ENCODE measurements at regions not wholly inside any gene's neighbourhood (a gene's known extent, or its start where the extent isn't known, plus 50 kb on each side); places are given as distances from the start of the nearest gene placed in this dataset.

DNA sequence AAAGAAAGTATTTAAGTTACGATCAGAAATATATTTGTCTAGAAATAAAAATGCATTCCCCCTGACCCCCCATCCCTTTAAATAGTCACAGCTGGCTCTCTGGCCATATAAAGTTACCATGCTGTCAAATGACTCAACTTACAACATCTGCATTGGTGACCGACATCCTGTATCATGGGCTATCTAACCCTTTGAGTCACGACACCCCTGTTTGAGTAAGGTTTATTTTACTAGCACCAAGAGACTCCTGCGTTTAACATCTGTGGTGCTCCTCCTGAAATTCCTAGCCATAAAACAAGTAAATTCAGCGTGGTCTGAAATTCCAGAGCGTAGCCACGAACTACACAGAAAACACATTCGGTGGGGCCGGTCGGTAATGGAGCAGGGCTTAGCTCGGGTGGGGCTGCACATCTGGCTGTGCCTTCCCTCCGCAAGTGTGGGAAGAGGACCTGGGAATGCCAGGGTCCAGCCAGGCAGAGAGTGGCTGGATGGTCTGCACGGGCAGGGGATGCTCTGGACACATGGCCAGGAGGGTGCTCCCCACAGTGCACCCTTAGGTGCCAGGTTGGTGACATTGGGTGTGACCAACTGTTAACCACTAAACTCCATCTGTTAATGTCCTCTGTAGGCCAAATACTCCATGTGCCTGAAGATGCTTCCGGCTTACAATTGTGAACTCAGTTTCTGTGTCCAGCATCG, 53.0 kb upstream of the CLDN14 start:
- no peaks in the 10 kb centered on the region for H3K27me3 ChIP-seq (ENCODE audit: insufficient read depth, poor library complexity, severe bottlenecking)
- no peak overlapping the region for H3K4me3 ChIP-seq (replicated peaks; ENCODE audit: insufficient read depth, low read length)
- TF ChIP-seq, protein P1, sequence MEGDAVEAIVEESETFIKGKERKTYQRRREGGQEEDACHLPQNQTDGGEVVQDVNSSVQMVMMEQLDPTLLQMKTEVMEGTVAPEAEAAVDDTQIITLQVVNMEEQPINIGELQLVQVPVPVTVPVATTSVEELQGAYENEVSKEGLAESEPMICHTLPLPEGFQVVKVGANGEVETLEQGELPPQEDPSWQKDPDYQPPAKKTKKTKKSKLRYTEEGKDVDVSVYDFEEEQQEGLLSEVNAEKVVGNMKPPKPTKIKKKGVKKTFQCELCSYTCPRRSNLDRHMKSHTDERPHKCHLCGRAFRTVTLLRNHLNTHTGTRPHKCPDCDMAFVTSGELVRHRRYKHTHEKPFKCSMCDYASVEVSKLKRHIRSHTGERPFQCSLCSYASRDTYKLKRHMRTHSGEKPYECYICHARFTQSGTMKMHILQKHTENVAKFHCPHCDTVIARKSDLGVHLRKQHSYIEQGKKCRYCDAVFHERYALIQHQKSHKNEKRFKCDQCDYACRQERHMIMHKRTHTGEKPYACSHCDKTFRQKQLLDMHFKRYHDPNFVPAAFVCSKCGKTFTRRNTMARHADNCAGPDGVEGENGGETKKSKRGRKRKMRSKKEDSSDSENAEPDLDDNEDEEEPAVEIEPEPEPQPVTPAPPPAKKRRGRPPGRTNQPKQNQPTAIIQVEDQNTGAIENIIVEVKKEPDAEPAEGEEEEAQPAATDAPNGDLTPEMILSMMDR (IDR thresholded peaks at IDR 0.05; ENCODE audit: insufficient read depth, low read length): no peak
- TF ChIP-seq GABPA (IDR thresholded peaks at IDR 0.05; ENCODE audit: low read depth) (no peak), REST (IDR thresholded peaks at IDR 0.05; ENCODE audit: insufficient replicate concordance, low read depth) (no peak), POLR2AphosphoS5 (IDR thresholded peaks at IDR 0.05; ENCODE audit: low read depth) (no peak), SPI1 (IDR thresholded peaks at IDR 0.05; ENCODE audit: borderline replicate concordance, low read depth) (no peak)
- no peak for DNase-seq (ENCODE audit: low read depth in 1 of 2, low spot score in 1 of 2)
- H3K27ac ChIP-seq (replicated peaks): no peak overlapping the region

- Histone ChIP-seq H3K27ac (replicated peaks) (no peak overlapping the region), H3K27me3 (ENCODE audit: insufficient read depth, poor library complexity, severe bottlenecking) (no peaks in the 10 kb centered on the region)
These were observed 53.5 kb upstream of the CLDN14 start for GRCh38 chr21:36533468-36533848.

DNA sequence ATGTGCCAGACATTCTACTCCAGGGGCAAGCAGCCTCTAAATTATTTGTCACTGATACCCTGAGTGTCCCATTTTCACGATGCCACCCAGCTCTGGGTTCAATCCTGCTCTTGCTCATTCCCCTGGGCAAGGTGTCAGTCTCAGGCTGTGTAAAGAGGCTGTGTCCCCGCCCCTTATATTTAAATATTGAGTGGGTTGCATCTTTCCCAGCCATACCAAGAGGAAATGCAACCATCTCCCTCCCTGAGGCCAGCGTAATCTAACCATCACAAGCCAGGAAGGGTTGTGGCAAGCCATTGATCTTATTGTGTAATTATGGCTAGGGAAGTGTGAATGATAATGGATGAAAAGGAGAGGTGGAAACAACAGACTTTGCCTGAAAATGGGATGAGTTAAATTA, 54.7 kb upstream of the CLDN14 start:
- no peak for DNase-seq (ENCODE audit: low read depth in 1 of 2, low spot score in 1 of 2)
- Histone ChIP-seq H3K27me3 (ENCODE audit: insufficient read depth, poor library complexity, severe bottlenecking) (no peaks in the 10 kb centered on the region), H3K4me3 (replicated peaks; ENCODE audit: insufficient read depth, low read length) (no peak overlapping the region), H3K27ac (replicated peaks) (no peak overlapping the region)
- TF ChIP-seq, protein P1 (IDR thresholded peaks at IDR 0.05; ENCODE audit: insufficient read depth, low read length): no peak
- TF ChIP-seq POLR2AphosphoS5 (IDR thresholded peaks at IDR 0.05; ENCODE audit: low read depth) (no peak), SPI1 (IDR thresholded peaks at IDR 0.05; ENCODE audit: borderline replicate concordance, low read depth) (no peak), REST (IDR thresholded peaks at IDR 0.05; ENCODE audit: insufficient replicate concordance, low read depth) (no peak), GABPA (IDR thresholded peaks at IDR 0.05; ENCODE audit: low read depth) (no peak)

More at GRCh38 chr21:36533468-36533848, 53.5 kb upstream of the CLDN14 start:
- H3K4me3 ChIP-seq (replicated peaks; ENCODE audit: insufficient read depth, low read length): no peak overlapping the region
- TF ChIP-seq, protein P1 (IDR thresholded peaks at IDR 0.05; ENCODE audit: insufficient read depth, low read length): no peak
- TF ChIP-seq POLR2AphosphoS5 (IDR thresholded peaks at IDR 0.05; ENCODE audit: low read depth): no peak
- TF ChIP-seq SPI1 (IDR thresholded peaks at IDR 0.05; ENCODE audit: borderline replicate concordance, low read depth): no peak
- no peak for TF ChIP-seq GABPA (IDR thresholded peaks at IDR 0.05; ENCODE audit: low read depth)
- no peak for TF ChIP-seq REST (IDR thresholded peaks at IDR 0.05; ENCODE audit: insufficient replicate concordance, low read depth)
- DNase-seq (ENCODE audit: low read depth in 1 of 2, low spot score in 1 of 2): no peak
